HEK293T (cell line): ENCODE measurements at regions not wholly inside any gene's neighbourhood (a gene's known extent, or its start where the extent isn't known, plus 50 kb on each side); places are given as distances from the start of the nearest gene placed in this dataset.

ENCODE experiments used
- ARNT ChIP-seq: fragments of 450-650 bp; IDR thresholded peaks from 2 replicates; pipeline ENCODE4 v1.6.1; 2017; ENCODE audit warnings: mild to moderate bottlenecking
- BHLHE40 ChIP-seq: fragments of 450-650 bp; IDR thresholded peaks from 2 replicates; pipeline ENCODE4 v1.6.1; 2016; ENCODE audit warnings: mild to moderate bottlenecking, moderate library complexity, borderline replicate concordance
- CTBP1 ChIP-seq: fragments of 450-650 bp; IDR thresholded peaks from 2 replicates; pipeline ENCODE4 v1.6.1; 2016; ENCODE audit warnings: borderline replicate concordance
- ELF4 ChIP-seq: fragments of 450-650 bp; IDR thresholded peaks from 2 replicates; pipeline ENCODE4 v1.6.1; 2017; ENCODE audit warnings: antibody characterized with exemption
- FOXA1 ChIP-seq: fragments of 450-650 bp; IDR thresholded peaks from 2 replicates; pipeline ENCODE4 v1.6.1; 2016; ENCODE audit warnings: mild to moderate bottlenecking
- FOXK2 ChIP-seq: fragments of 450-650 bp; IDR thresholded peaks from 2 replicates; pipeline ENCODE4 v1.6.1; 2016; ENCODE audit warnings: mild to moderate bottlenecking
- FOXM1 ChIP-seq: fragments of 450-650 bp; IDR thresholded peaks from 2 replicates; pipeline ENCODE4 v1.6.1; 2017; ENCODE audit warnings: mild to moderate bottlenecking, borderline replicate concordance
- L3MBTL2 ChIP-seq: fragments of 450-650 bp; conservative IDR thresholded peaks from 2 replicates; pipeline ENCODE4 v1.6.1; 2016; ENCODE audit warnings: mild to moderate bottlenecking
- LEF1 ChIP-seq: fragments of 450-650 bp; IDR thresholded peaks from 2 replicates; pipeline ENCODE4 v1.6.1; 2017; ENCODE audit warnings: mild to moderate bottlenecking, borderline replicate concordance
- SUZ12 ChIP-seq: fragments of 450-650 bp; IDR thresholded peaks from 2 replicates; pipeline ENCODE4 v1.6.1; 2016; ENCODE audit warnings: mild to moderate bottlenecking
- TARDBP ChIP-seq: fragments of 450-650 bp; IDR thresholded peaks from 2 replicates; pipeline ENCODE4 v1.6.1; 2016

- TF ChIP-seq SUZ12, result no peak
- TF ChIP-seq ARNT, result no peak
- TF ChIP-seq TARDBP, result no peak
- no peak for TF ChIP-seq FOXA1
- TF ChIP-seq FOXM1, result no peak
- no peak for TF ChIP-seq CTBP1
- no peak for TF ChIP-seq FOXK2
- TF ChIP-seq L3MBTL2, result no peak
- no peak for TF ChIP-seq ELF4
- no peak for TF ChIP-seq BHLHE40
- no peak for TF ChIP-seq LEF1
Observed at GRCh38 chr9:22975951-22976350, 529.3 kb downstream of the DMRTA1 start.
